ENCODE measurements at regions not wholly inside any gene's neighbourhood (a gene's known extent, or its start where the extent isn't known, plus 50 kb on each side); places are given as distances from the start of the nearest gene placed in this dataset.

GRCh38 chr7:119969054-119969453 is 303.9 kb upstream of the KCND2 start:
- Histone ChIP-seq H3K36me3 (no peaks in the 10 kb centered on the region), H3K27me3 (no peaks in the 10 kb centered on the region), H3K27ac (no peak overlapping the region), H3K9me3 (no peaks in the 10 kb centered on the region), H3K4me3 (no peak overlapping the region), H3K4me1 (no peaks in the 10 kb centered on the region)
- TF ChIP-seq POLR2A (IDR thresholded peaks at IDR 0.05) (no peak), POLR2AphosphoS5 (IDR thresholded peaks at IDR 0.05) (no peak), CTCF (IDR thresholded peaks at IDR 0.05) (no peak)
- no peak for DNase-seq (ENCODE audit: low spot score in 2 of 2)
- intact Hi-C loops (cut with DNase I; ENCODE audit: low total_unique reads): no loop called here

- no peaks in the 10 kb centered on the region for H3K36me3 ChIP-seq
- intact Hi-C loops (cut with DNase I; ENCODE audit: low total_unique reads): no loop called here
- DNase-seq (ENCODE audit: low spot score in 2 of 2): no peak
- TF ChIP-seq CTCF (IDR thresholded peaks at IDR 0.05) (no peak), POLR2A (IDR thresholded peaks at IDR 0.05) (no peak), POLR2AphosphoS5 (IDR thresholded peaks at IDR 0.05) (no peak)
- no peaks in the 10 kb centered on the region for H3K27me3 ChIP-seq
- no peak overlapping the region for H3K27ac ChIP-seq
- H3K9me3 ChIP-seq: no peaks in the 10 kb centered on the region
- H3K4me1 ChIP-seq: no peaks in the 10 kb centered on the region
- no peak overlapping the region for H3K4me3 ChIP-seq
These were observed 303.2 kb upstream of the KCND2 start for GRCh38 chr7:119969763-119970162.

- intact Hi-C loops (cut with DNase I; ENCODE audit: low total_unique reads): no loop called here
- Histone ChIP-seq H3K27me3 (no peaks in the 10 kb centered on the region), H3K9me3 (no peaks in the 10 kb centered on the region), H3K4me1 (no peaks in the 10 kb centered on the region), H3K36me3 (no peaks in the 10 kb centered on the region), H3K4me3 (no peak overlapping the region), H3K27ac (no peak overlapping the region)
- TF ChIP-seq POLR2AphosphoS5 (IDR thresholded peaks at IDR 0.05) (no peak), CTCF (IDR thresholded peaks at IDR 0.05) (no peak), POLR2A (IDR thresholded peaks at IDR 0.05) (no peak)
- DNase-seq (ENCODE audit: low spot score in 2 of 2): no peak
These were observed 298.0 kb upstream of the KCND2 start for GRCh38 chr7:119974972-119975371.

GRCh38 chr7:119982884-119983283 is 290.1 kb upstream of the KCND2 start:
- H3K9me3 ChIP-seq: peaks cover 0 to 3% of the 10 kb centered on the region in 2 donors
- no peaks in the 10 kb centered on the region for H3K36me3 ChIP-seq
- no peaks in the 10 kb centered on the region for H3K27me3 ChIP-seq
- H3K4me1 ChIP-seq: no peaks in the 10 kb centered on the region
- TF ChIP-seq POLR2AphosphoS5 (IDR thresholded peaks at IDR 0.05) (no peak), CTCF (IDR thresholded peaks at IDR 0.05) (no peak), POLR2A (IDR thresholded peaks at IDR 0.05) (no peak)
- no peak overlapping the region for H3K27ac ChIP-seq
- no peak overlapping the region for H3K4me3 ChIP-seq
- no peak for DNase-seq (ENCODE audit: low spot score in 2 of 2)
- intact Hi-C loops (cut with DNase I; ENCODE audit: low total_unique reads): no loop called here

- no peaks in the 10 kb centered on the region for H3K36me3 ChIP-seq
- peaks cover 0 to 3% of the 10 kb centered on the region in 2 donors for H3K9me3 ChIP-seq
- H3K27me3 ChIP-seq: no peaks in the 10 kb centered on the region
- H3K4me1 ChIP-seq: no peaks in the 10 kb centered on the region
- H3K27ac ChIP-seq: no peak overlapping the region
- no peak overlapping the region for H3K4me3 ChIP-seq
- DNase-seq (ENCODE audit: low spot score in 2 of 2): no peak
- TF ChIP-seq POLR2A (IDR thresholded peaks at IDR 0.05) (no peak), POLR2AphosphoS5 (IDR thresholded peaks at IDR 0.05) (no peak), CTCF (IDR thresholded peaks at IDR 0.05) (no peak)
- intact Hi-C loops (cut with DNase I; ENCODE audit: low total_unique reads): no loop called here
These were observed 289.5 kb upstream of the KCND2 start for GRCh38 chr7:119983468-119983867.

All from breast epithelium (tissue), 4 donors.